Upper lobe of left lung (tissue), 6 donors: ENCODE measurements at regions not wholly inside any gene's neighbourhood (a gene's known extent, or its start where the extent isn't known, plus 50 kb on each side); places are given as distances from the start of the nearest gene placed in this dataset.

Source experiments
- ATAC-seq, 2 donors: fragments of 200-7000 bp; cut with Tn5 transposase; one replicate each; pipeline ENCODE4 v1.9.1; 2022; ENCODE audit warnings: mild to moderate bottlenecking in 2 of 2, moderate library complexity in 2 of 2; ENCODE audit not compliant: low FRiP score in 2 of 2
- DNase-seq, 2 donors: peaks; one replicate each; pipeline ENCODE4 v3.0.0-alpha.2; 2019 to 2020
- H3K27ac ChIP-seq, 4 donors: fragments of 200-600 bp; sonication (generic); one replicate each; pipeline ENCODE4 v1.5.1; 2016 to 2019
- H3K27me3 ChIP-seq, 4 donors: fragments of 200-600 bp; sonication (generic); one replicate each; pipeline ENCODE4 v1.5.1; 2017 to 2019
- H3K36me3 ChIP-seq, 4 donors: fragments of 200-600 bp; sonication (generic); one replicate each; pipeline ENCODE4 v1.5.1; 2016 to 2019
- H3K4me1 ChIP-seq, 4 donors: fragments of 200-600 bp; sonication (generic); one replicate each; pipeline ENCODE4 v1.5.1; 2018 to 2019
- H3K4me3 ChIP-seq, 4 donors: fragments of 200-600 bp; sonication (generic); one replicate each; pipeline ENCODE4 v1.5.1; 2017 to 2019; ENCODE audit warnings: mild to moderate bottlenecking in 2 of 4, moderate library complexity in 1 of 4
- H3K9me3 ChIP-seq, 4 donors: fragments of 200-600 bp; sonication (generic); one replicate each; pipeline ENCODE4 v1.5.1; 2018 to 2019
- CTCF ChIP-seq, 6 experiments: fragments of 450-650 bp in 4 of 6; fragments of 200-600 bp in 2 of 6; sonication (generic) in 2 of 6; IDR thresholded peaks; one replicate each; pipeline ENCODE4 v1.5.1; 2016 to 2019; ENCODE audit warnings: antibody characterized with exemption in 6 of 6
- EP300 ChIP-seq, 4 donors: sonication (generic); formaldehyde crosslinking; IDR thresholded peaks; one replicate each; pipeline ENCODE4 v1.5.1; 2017; ENCODE audit warnings: antibody characterized with exemption in 4 of 4, control low read depth in 2 of 4
- POLR2A ChIP-seq, 4 donors: fragments of 450-650 bp; IDR thresholded peaks; one replicate each; pipeline ENCODE4 v1.5.1; 2016 to 2017; ENCODE audit warnings: antibody characterized with exemption in 4 of 4, mild to moderate bottlenecking in 2 of 4
- POLR2AphosphoS5 ChIP-seq, 2 donors: sonication (generic); formaldehyde crosslinking; IDR thresholded peaks; one replicate each; pipeline ENCODE4 v1.5.1; 2017; ENCODE audit warnings: antibody characterized with exemption in 2 of 2
- WGBS, 2 donors: methylation state at CpG; one replicate each; pipeline ENCODE4 v1.1.5; 2017 to 2018; 5-methylcytosine and 5-hydroxymethylcytosine counted together
- donor health status: DM: no; HTN: no; CAD: no; lungs with moderate emphysema.
- donor health status: DM: no; HTN: yes; CAD: no; lungs with severe emphysema.

GRCh38 chr7:88668591-88668990 lies 90.9 kb upstream of the ZNF804B start:
- Histone ChIP-seq H3K36me3 (no peaks in the 10 kb centered on the region), H3K27ac (no peak overlapping the region), H3K9me3 (no peaks in the 10 kb centered on the region), H3K4me1 (no peaks in the 10 kb centered on the region), H3K4me3 (no peak overlapping the region), H3K27me3 (no peaks in the 10 kb centered on the region)
- WGBS, 2 donors = 70 to 72% methylated on average over 1 of the region's 1 CpG
- no peak for TF ChIP-seq POLR2A (IDR thresholded peaks at IDR 0.05)
- no peak for TF ChIP-seq POLR2AphosphoS5 (IDR thresholded peaks at IDR 0.05)
- TF ChIP-seq EP300 (IDR thresholded peaks at IDR 0.05) = no peak
- no peak for TF ChIP-seq CTCF (IDR thresholded peaks at IDR 0.05)
- no peak for ATAC-seq
- no peak for DNase-seq

DNA sequence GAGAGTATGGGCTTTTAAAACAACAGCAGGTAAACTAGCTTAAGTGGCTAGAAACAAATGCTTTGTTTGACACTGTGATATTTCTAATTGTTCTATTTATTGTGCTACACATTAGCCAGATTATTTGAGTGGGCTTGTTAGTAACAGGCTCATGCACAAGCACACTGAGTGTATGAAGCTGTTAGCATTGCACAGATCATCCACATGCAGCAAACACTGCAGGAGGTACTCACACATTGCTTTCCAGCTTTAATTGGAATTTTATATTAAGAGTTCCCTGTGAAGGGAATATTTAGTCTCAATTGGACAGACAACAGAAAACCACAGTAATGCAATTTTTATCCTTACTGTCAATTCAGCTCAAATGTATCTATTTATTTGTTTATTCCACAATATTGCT lies 92.9 kb upstream of the ZNF804B start:
- no peaks in the 10 kb centered on the region for H3K9me3 ChIP-seq
- H3K27me3 ChIP-seq = no peaks in the 10 kb centered on the region
- no peak overlapping the region for H3K27ac ChIP-seq
- no peaks in the 10 kb centered on the region for H3K36me3 ChIP-seq
- no peaks in the 10 kb centered on the region for H3K4me1 ChIP-seq
- no peak for ATAC-seq
- no peak for DNase-seq
- TF ChIP-seq CTCF (IDR thresholded peaks at IDR 0.05) = no peak
- no peak for TF ChIP-seq POLR2AphosphoS5 (IDR thresholded peaks at IDR 0.05)
- no peak for TF ChIP-seq EP300 (IDR thresholded peaks at IDR 0.05)
- no peak for TF ChIP-seq POLR2A (IDR thresholded peaks at IDR 0.05)
- no peak overlapping the region for H3K4me3 ChIP-seq

GRCh38 chr7:88665892-88666514 lies 93.5 kb upstream of the ZNF804B start:
- Histone ChIP-seq H3K4me1 (no peaks in the 10 kb centered on the region), H3K9me3 (no peaks in the 10 kb centered on the region), H3K27ac (no peak overlapping the region), H3K27me3 (no peaks in the 10 kb centered on the region), H3K36me3 (no peaks in the 10 kb centered on the region), H3K4me3 (no peak overlapping the region)
- ATAC-seq = no peak
- DNase-seq = no peak
- 53 to 56% methylated on average over 3 of the region's 3 CpGs for WGBS, 2 donors
- TF ChIP-seq EP300 (IDR thresholded peaks at IDR 0.05) (no peak), CTCF (IDR thresholded peaks at IDR 0.05) (no peak), POLR2AphosphoS5 (IDR thresholded peaks at IDR 0.05) (no peak), POLR2A (IDR thresholded peaks at IDR 0.05) (no peak)

DNA sequence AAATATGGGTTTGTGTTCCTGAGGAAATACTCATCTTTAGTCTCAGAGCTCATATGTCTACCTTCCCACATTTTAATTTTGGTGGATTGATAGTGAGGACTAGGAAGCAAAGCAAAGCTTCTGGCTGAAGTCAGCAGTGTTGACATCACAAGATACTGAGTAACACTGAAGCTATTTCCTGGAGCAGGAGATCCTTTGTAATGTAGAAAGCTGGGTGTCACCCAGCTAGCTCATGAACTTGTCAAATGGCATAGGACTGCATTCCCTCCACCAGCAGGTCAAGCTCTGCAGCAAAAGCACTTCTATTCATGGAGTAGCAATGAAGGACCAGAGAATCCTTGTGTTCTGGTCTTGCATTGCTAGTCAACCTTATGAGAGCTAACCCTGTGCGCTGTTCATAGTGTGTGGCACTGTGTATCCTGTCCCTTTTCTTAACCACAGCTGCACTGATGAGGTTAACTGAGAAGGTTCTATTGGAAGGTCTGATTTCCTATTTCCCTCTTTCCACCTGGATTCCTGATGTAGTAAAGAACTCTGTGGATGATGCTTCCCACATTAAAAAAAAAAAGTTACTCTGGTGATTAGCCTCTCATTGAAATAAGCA lies 94.8 kb upstream of the ZNF804B start:
- no peak for DNase-seq
- no peaks in the 10 kb centered on the region for H3K27me3 ChIP-seq
- no peak overlapping the region for H3K4me3 ChIP-seq
- H3K4me1 ChIP-seq = no peaks in the 10 kb centered on the region
- H3K27ac ChIP-seq = no peak overlapping the region
- TF ChIP-seq CTCF (IDR thresholded peaks at IDR 0.05) (no peak), POLR2A (IDR thresholded peaks at IDR 0.05) (no peak), POLR2AphosphoS5 (IDR thresholded peaks at IDR 0.05) (no peak), EP300 (IDR thresholded peaks at IDR 0.05) (no peak)
- 75 to 85% methylated on average over 1 of the region's 1 CpG for WGBS, 2 donors
- no peaks in the 10 kb centered on the region for H3K36me3 ChIP-seq
- no peaks in the 10 kb centered on the region for H3K9me3 ChIP-seq
- no peak for ATAC-seq

GRCh38 chr7:88661921-88662320 lies 97.6 kb upstream of the ZNF804B start:
- 79 to 85% methylated on average over 3 of the region's 3 CpGs for WGBS, 2 donors
- Histone ChIP-seq H3K27ac (no peak overlapping the region), H3K9me3 (no peaks in the 10 kb centered on the region), H3K36me3 (no peaks in the 10 kb centered on the region), H3K27me3 (no peaks in the 10 kb centered on the region), H3K4me3 (no peak overlapping the region), H3K4me1 (no peaks in the 10 kb centered on the region)
- TF ChIP-seq CTCF (IDR thresholded peaks at IDR 0.05) (no peak), POLR2A (IDR thresholded peaks at IDR 0.05) (no peak), POLR2AphosphoS5 (IDR thresholded peaks at IDR 0.05) (no peak), EP300 (IDR thresholded peaks at IDR 0.05) (no peak)
- no peak for ATAC-seq
- DNase-seq = no peak
